ENCODE measurements at regions not wholly inside any gene's neighbourhood (a gene's known extent, or its start where the extent isn't known, plus 50 kb on each side); places are given as distances from the start of the nearest gene placed in this dataset.

DNA sequence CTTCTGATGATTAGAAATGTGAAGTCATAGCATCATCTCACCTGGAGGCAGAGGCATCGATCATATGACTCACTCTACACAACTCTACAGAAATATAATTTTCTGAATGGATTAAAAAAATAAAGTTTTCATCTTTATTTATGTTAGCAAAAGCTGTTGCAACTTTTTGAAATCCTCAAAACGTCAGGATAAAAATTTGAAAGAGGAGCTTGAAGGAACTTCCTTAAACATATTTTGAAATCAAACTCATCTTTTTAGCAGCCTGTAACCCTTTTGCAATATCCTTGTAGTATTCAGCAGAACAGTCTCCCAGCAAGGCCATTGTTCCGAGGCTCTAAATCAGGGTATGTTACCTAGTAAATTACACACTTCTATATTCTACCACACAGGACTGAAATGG, 985.4 kb downstream of the PLOD2 start:
- TF ChIP-seq, protein P1, sequence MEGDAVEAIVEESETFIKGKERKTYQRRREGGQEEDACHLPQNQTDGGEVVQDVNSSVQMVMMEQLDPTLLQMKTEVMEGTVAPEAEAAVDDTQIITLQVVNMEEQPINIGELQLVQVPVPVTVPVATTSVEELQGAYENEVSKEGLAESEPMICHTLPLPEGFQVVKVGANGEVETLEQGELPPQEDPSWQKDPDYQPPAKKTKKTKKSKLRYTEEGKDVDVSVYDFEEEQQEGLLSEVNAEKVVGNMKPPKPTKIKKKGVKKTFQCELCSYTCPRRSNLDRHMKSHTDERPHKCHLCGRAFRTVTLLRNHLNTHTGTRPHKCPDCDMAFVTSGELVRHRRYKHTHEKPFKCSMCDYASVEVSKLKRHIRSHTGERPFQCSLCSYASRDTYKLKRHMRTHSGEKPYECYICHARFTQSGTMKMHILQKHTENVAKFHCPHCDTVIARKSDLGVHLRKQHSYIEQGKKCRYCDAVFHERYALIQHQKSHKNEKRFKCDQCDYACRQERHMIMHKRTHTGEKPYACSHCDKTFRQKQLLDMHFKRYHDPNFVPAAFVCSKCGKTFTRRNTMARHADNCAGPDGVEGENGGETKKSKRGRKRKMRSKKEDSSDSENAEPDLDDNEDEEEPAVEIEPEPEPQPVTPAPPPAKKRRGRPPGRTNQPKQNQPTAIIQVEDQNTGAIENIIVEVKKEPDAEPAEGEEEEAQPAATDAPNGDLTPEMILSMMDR (conservative IDR thresholded peaks at IDR 0.05; ENCODE audit: low read depth, low read length) = no peak
- no peak for TF ChIP-seq EZH2 (IDR thresholded peaks at IDR 0.05; ENCODE audit: borderline replicate concordance, low read depth, low read length, poor library complexity, severe bottlenecking)

Data from A673 (cell line).